ENCODE measurements at regions not wholly inside any gene's neighbourhood (a gene's known extent, or its start where the extent isn't known, plus 50 kb on each side); places are given as distances from the start of the nearest gene placed in this dataset.

GRCh38 chr5:122533825-122534224 is 221.8 kb downstream of the SNCAIP start:
- DNase-seq (ENCODE audit: low read depth) = no peak
- TF ChIP-seq, protein P1, sequence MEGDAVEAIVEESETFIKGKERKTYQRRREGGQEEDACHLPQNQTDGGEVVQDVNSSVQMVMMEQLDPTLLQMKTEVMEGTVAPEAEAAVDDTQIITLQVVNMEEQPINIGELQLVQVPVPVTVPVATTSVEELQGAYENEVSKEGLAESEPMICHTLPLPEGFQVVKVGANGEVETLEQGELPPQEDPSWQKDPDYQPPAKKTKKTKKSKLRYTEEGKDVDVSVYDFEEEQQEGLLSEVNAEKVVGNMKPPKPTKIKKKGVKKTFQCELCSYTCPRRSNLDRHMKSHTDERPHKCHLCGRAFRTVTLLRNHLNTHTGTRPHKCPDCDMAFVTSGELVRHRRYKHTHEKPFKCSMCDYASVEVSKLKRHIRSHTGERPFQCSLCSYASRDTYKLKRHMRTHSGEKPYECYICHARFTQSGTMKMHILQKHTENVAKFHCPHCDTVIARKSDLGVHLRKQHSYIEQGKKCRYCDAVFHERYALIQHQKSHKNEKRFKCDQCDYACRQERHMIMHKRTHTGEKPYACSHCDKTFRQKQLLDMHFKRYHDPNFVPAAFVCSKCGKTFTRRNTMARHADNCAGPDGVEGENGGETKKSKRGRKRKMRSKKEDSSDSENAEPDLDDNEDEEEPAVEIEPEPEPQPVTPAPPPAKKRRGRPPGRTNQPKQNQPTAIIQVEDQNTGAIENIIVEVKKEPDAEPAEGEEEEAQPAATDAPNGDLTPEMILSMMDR (conservative IDR thresholded peaks at IDR 0.05; ENCODE audit: low read depth, low read length) = no peak
- no peak overlapping the region for H3K4me3 ChIP-seq (ENCODE audit: low read depth, low read length)

DNA sequence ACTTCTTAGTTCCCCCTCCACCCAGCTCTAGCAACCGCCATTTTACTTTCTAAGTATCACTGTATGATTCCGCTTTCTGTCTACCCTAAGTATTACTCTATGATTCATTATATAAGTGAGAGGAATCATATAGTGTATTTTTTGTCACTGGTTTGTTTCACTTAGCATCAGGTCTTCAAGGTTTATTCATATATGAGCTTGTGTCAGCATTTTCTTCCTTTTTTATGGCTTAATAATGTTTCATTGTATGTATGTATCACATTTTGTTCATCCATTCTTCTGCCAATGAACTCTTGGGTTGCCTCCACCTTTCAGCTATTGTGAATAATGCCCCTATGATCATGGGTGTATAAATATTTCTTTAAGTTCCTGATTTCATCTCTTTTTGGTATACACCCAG is 222.8 kb downstream of the SNCAIP start:
- no peak for DNase-seq (ENCODE audit: low read depth)
- TF ChIP-seq, protein P1 (conservative IDR thresholded peaks at IDR 0.05; ENCODE audit: low read depth, low read length) = no peak
- no peak overlapping the region for H3K4me3 ChIP-seq (ENCODE audit: low read depth, low read length)

- no peak overlapping the region for H3K4me3 ChIP-seq (ENCODE audit: low read depth, low read length)
- TF ChIP-seq, protein P1 (conservative IDR thresholded peaks at IDR 0.05; ENCODE audit: low read depth, low read length) = no peak
- DNase-seq (ENCODE audit: low read depth) = no peak
Observed at GRCh38 chr5:122541388-122541787, 229.4 kb downstream of the SNCAIP start.

- no peak overlapping the region for H3K4me3 ChIP-seq (ENCODE audit: low read depth, low read length)
- DNase-seq (ENCODE audit: low read depth) = no peak
- TF ChIP-seq, protein P1 (conservative IDR thresholded peaks at IDR 0.05; ENCODE audit: low read depth, low read length) = no peak
Observed at GRCh38 chr5:122545986-122546385, 228.9 kb upstream of the SNX2 start.

DNA sequence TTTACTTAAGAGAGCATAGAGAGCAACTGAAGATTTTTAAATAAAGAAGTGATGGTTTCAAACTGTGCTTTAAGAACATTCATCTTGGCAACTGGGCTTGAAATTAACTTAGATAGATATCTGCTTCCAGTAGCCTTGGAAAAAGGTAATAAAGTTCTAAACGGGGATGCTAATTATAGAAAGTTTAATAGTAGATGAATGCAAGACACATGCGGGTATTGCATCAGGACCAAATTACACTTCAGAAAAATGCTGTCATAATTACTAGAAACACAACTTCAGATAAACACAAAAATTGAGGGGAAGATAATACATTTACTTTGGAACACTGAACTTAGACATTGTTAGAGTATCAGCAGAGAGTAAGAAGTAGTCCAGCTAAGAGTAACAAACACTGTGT is 227.7 kb upstream of the SNX2 start:
- TF ChIP-seq, protein P1 (conservative IDR thresholded peaks at IDR 0.05; ENCODE audit: low read depth, low read length) = no peak
- no peak overlapping the region for H3K4me3 ChIP-seq (ENCODE audit: low read depth, low read length)
- no peak for DNase-seq (ENCODE audit: low read depth)

GRCh38 chr5:122547669-122548068 is 227.2 kb upstream of the SNX2 start:
- H3K4me3 ChIP-seq (ENCODE audit: low read depth, low read length) = no peak overlapping the region
- DNase-seq (ENCODE audit: low read depth) = no peak
- TF ChIP-seq, protein P1 (conservative IDR thresholded peaks at IDR 0.05; ENCODE audit: low read depth, low read length) = no peak

GRCh38 chr5:122559676-122560075 is 215.2 kb upstream of the SNX2 start:
- H3K4me3 ChIP-seq (ENCODE audit: low read depth, low read length) = no peak overlapping the region
- no peak for DNase-seq (ENCODE audit: low read depth)
- TF ChIP-seq, protein P1 (conservative IDR thresholded peaks at IDR 0.05; ENCODE audit: low read depth, low read length) = no peak

Data from epithelial cell of proximal tubule (primary cell).